GM10266 (cell line): ENCODE measurements at regions not wholly inside any gene's neighbourhood (a gene's known extent, or its start where the extent isn't known, plus 50 kb on each side); places are given as distances from the start of the nearest gene placed in this dataset.

ENCODE experiments used
- DNase-seq: peaks from one replicate; pipeline ENCODE4 v3.0.0; 2012; ENCODE audit errors: extremely low spot score
- TF ChIP-seq, protein P1 (sequence below): IDR thresholded peaks from 2 replicates; pipeline ENCODE4 v1.5.1; 2012; ENCODE audit warnings: mild to moderate bottlenecking, low read depth; ENCODE audit not compliant: control insufficient read depth, insufficient read depth; ENCODE audit errors: missing control alignments

DNA sequence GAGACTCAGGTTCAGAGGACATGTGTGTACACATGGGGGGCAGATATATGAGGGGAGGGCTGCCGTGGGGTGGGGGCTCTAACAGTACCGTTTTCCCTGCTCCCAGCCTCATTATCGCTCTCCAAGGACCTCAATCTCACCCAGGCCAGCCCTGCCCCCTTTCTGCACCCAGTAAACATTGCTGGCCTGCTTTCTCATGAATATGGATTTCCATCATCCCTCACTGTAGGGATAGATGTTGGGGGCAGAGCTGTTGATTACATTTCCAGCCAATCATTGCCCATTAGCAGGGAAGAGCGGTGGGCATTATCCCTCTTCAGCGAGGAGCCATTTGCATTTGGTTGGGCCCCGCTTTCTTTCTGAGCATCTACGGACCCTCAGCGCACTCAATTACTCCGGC, 273.8 kb downstream of the RPS6KC1 start:
- TF ChIP-seq, protein P1, sequence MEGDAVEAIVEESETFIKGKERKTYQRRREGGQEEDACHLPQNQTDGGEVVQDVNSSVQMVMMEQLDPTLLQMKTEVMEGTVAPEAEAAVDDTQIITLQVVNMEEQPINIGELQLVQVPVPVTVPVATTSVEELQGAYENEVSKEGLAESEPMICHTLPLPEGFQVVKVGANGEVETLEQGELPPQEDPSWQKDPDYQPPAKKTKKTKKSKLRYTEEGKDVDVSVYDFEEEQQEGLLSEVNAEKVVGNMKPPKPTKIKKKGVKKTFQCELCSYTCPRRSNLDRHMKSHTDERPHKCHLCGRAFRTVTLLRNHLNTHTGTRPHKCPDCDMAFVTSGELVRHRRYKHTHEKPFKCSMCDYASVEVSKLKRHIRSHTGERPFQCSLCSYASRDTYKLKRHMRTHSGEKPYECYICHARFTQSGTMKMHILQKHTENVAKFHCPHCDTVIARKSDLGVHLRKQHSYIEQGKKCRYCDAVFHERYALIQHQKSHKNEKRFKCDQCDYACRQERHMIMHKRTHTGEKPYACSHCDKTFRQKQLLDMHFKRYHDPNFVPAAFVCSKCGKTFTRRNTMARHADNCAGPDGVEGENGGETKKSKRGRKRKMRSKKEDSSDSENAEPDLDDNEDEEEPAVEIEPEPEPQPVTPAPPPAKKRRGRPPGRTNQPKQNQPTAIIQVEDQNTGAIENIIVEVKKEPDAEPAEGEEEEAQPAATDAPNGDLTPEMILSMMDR, result no peak
- no peak for DNase-seq

DNA sequence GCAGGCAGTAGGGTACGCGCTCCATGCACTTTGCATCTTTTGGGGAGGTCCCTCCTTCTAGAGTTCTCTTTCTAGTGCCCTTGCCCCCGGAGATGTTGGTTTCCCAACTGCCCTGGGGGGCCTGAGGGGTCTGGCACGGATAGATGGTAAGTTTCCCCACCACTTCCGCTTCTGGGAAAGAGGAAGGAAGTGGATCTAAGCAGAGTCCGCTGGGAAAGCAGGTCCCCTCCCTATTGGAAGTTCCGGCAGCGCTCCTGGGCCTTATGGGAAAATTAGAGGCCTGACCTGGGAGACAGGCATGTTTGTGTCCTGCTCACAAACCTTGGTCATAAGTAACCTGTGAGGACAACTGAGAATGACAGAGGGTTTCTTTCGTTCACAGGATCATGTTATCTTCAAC, 274.4 kb downstream of the RPS6KC1 start:
- no peak for DNase-seq
- TF ChIP-seq, protein P1, result no peak

- TF ChIP-seq, protein P1, result no peak
- DNase-seq, result no peak
Measured at GRCh38 chr1:213326281-213327016, 275.4 kb downstream of the RPS6KC1 start.

GRCh38 chr1:213327017-213327667, 276.1 kb downstream of the RPS6KC1 start:
- DNase-seq, result no peak
- TF ChIP-seq, protein P1, result no peak

- TF ChIP-seq, protein P1, result no peak
- DNase-seq, result no peak
Measured at GRCh38 chr1:213329406-213330008, 278.5 kb downstream of the RPS6KC1 start.

DNA sequence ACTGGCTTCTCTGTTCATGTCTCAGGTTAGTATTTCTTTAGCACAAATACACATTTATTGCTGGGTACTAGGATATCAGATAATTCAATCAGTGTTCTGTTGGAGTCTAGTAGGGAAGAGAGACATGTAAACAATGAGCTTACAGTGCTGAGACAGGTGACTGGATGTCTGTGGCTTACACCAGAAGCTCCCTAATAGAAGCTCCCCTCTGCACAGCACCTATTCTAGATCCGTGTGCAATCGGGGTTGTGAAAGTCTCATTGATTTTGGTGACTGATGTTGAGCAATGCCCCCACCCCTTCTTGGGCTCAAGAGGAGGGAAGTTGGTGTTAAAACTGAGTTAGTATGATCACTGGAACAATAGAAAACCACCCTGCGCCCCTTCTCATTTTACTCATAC, 279.2 kb downstream of the RPS6KC1 start:
- TF ChIP-seq, protein P1, result no peak

More for the DNA sequence above, 279.2 kb downstream of the RPS6KC1 start:
- no peak for DNase-seq
